Keratinocyte (primary cell): ENCODE measurements at regions not wholly inside any gene's neighbourhood (a gene's known extent, or its start where the extent isn't known, plus 50 kb on each side); places are given as distances from the start of the nearest gene placed in this dataset.
"Not testable (repeated sequence)": the region's sequence is repeated elsewhere in the genome, so short reads cannot be mapped to it uniquely, and the experiment has no call there.

Experiments
- DNase-seq: peaks from one replicate; pipeline ENCODE4 v3.0.0-alpha.2; 2011; ENCODE audit warnings: low read depth, missing footprints, low spot score
- FAIRE-seq: peaks from 2 replicates; lab custom pipeline; 2011; peaks lifted over from hg19 to GRCh38; lab: Jason Lieb, UNC
- H2AFZ ChIP-seq: 2 replicates; pipeline ENCODE4 v1.6.0; 2012; ENCODE audit warnings: low read length, control low read depth, inconsistent platforms; ENCODE audit not compliant: control insufficient read depth
- H3K27ac ChIP-seq: 2 replicates; pipeline ENCODE4 v1.5.1; 2011; ENCODE audit warnings: low read length; ENCODE audit not compliant: control insufficient read depth, insufficient read depth
- H3K27me3 ChIP-seq: 3 replicates; pipeline ENCODE4 v1.6.0; 2011; ENCODE audit warnings: low read length; ENCODE audit not compliant: control insufficient read depth, insufficient read depth; ENCODE audit errors: extremely low read depth
- H3K36me3 ChIP-seq, 2 experiments: 2 replicates in 1 of 2; 3 replicates in 1 of 2; pipeline ENCODE4 v1.5.1; 2011; ENCODE audit warnings: low read length in 2 of 2, mild to moderate bottlenecking in 1 of 2; ENCODE audit not compliant: control insufficient read depth in 2 of 2, insufficient read depth in 2 of 2; ENCODE audit errors: extremely low read depth in 1 of 2
- H3K4me1 ChIP-seq: 3 replicates; pipeline ENCODE4 v1.5.1; 2011; ENCODE audit warnings: low read length; ENCODE audit not compliant: control insufficient read depth, insufficient read depth; ENCODE audit errors: extremely low read depth
- H3K4me2 ChIP-seq: 3 replicates; pipeline ENCODE4 v1.6.0; 2011; ENCODE audit warnings: low read depth, low read length; ENCODE audit not compliant: control insufficient read depth, insufficient read depth; ENCODE audit errors: extremely low read depth
- H3K4me3 ChIP-seq, 3 experiments: fragments of 200-600 bp in 1 of 3; sonication (generic) in 1 of 3; 2 replicates in 2 of 3; 3 replicates in 1 of 3; pipeline ENCODE4 v1.5.1; 2011 to 2016; ENCODE audit warnings: low read length in 3 of 3, mild to moderate bottlenecking in 3 of 3, control low read depth in 2 of 3, inconsistent platforms in 1 of 3, low read depth in 1 of 3, mixed read lengths in 1 of 3, mixed run types in 1 of 3, moderate library complexity in 1 of 3; ENCODE audit not compliant: control insufficient read depth in 2 of 3, insufficient read depth in 2 of 3; ENCODE audit errors: extremely low read depth in 1 of 3
- H3K79me2 ChIP-seq: 2 replicates; pipeline ENCODE4 v1.6.0; 2012; ENCODE audit warnings: low read length; ENCODE audit not compliant: control insufficient read depth, insufficient read depth
- H3K9ac ChIP-seq: 3 replicates; pipeline ENCODE4 v1.6.0; 2011; ENCODE audit warnings: low read length; ENCODE audit not compliant: control insufficient read depth, insufficient read depth; ENCODE audit errors: extremely low read depth
- H3K9me1 ChIP-seq: 3 replicates; pipeline ENCODE4 v1.6.0; 2011; ENCODE audit warnings: low read length; ENCODE audit not compliant: control insufficient read depth, insufficient read depth; ENCODE audit errors: extremely low read depth
- H3K9me3 ChIP-seq: 2 replicates; pipeline ENCODE4 v1.5.1; 2012; ENCODE audit warnings: low read depth, low read length; ENCODE audit not compliant: control insufficient read depth
- H4K20me1 ChIP-seq: 3 replicates; pipeline ENCODE4 v1.6.0; 2011; ENCODE audit warnings: low read length; ENCODE audit not compliant: control insufficient read depth, insufficient read depth; ENCODE audit errors: extremely low read depth
- CTCF ChIP-seq, 3 experiments: IDR thresholded peaks in 1 of 3; conservative IDR thresholded peaks in 1 of 3; optimal IDR thresholded peaks in 1 of 3; 2 replicates in 2 of 3; 3 replicates in 1 of 3; pipeline versions ENCODE3 to v1.5.1; 2011; ENCODE audit warnings: low read length in 3 of 3, mild to moderate bottlenecking in 3 of 3, moderate library complexity in 2 of 3, control low read depth in 1 of 3, inconsistent platforms in 1 of 3; ENCODE audit not compliant: insufficient read depth in 2 of 3; ENCODE audit errors: extremely low read depth in 1 of 3
- EZH2 ChIP-seq: IDR thresholded peaks from one replicate; pipeline ENCODE4 v1.6.1; 2012; ENCODE audit warnings: inconsistent platforms, mild to moderate bottlenecking, low read length, moderate library complexity
- dilution Hi-C: fragments of 300-500 bp; cut with MboI; formaldehyde crosslinking; loops from one replicate; pipeline ENCODE4 v1.7.0; 2020; ENCODE audit warnings: low sequenced_read_pairs; ENCODE audit not compliant: extremely low pct_ligation_motif_present

GRCh38 chrX:40368611-40369061 is 212.1 kb upstream of the ATP6AP2 start:
- Histone ChIP-seq H3K27ac (no peak overlapping the region), H3K9me3 (peaks cover 3% of the 10 kb centered on the region), H3K36me3 (no peaks in the 10 kb centered on the region), H3K4me3 (no peak overlapping the region), H3K9ac (no peak overlapping the region), H3K79me2 (no peaks in the 10 kb centered on the region), H4K20me1 (no peaks in the 10 kb centered on the region), H2AFZ (no peak overlapping the region), H3K27me3 (no peaks in the 10 kb centered on the region), H3K4me1 (no peaks in the 10 kb centered on the region), H3K9me1 (no peaks in the 10 kb centered on the region), H3K4me2 (no peak overlapping the region)
- DNase-seq (no peak), FAIRE-seq (no peak)
- dilution Hi-C loops = no loop called here
- no peak for TF ChIP-seq EZH2
- no peak for TF ChIP-seq CTCF (optimal IDR thresholded peaks at IDR 0.05 in 1 of 3, IDR thresholded peaks at IDR 0.05 in 1 of 3, conservative IDR thresholded peaks at IDR 0.05 in 1 of 3; ENCODE audit: extremely low read depth in 1 of 3, insufficient read depth in 2 of 3, low read length in 3 of 3)

GRCh38 chrX:40366661-40367060 is 214.1 kb upstream of the ATP6AP2 start:
- FAIRE-seq = no peak
- H3K4me2 ChIP-seq = no peak overlapping the region

GRCh38 chrX:40362291-40362690 is 218.5 kb upstream of the ATP6AP2 start:
- DNase-seq, H3K9me1 ChIP-seq, H3K4me2 ChIP-seq, H3K36me3 ChIP-seq, FAIRE-seq, H3K9ac ChIP-seq, H3K4me3 ChIP-seq, H2AFZ ChIP-seq, H3K79me2 ChIP-seq, H3K9me3 ChIP-seq, H3K4me1 ChIP-seq, H3K27me3 ChIP-seq, H3K27ac ChIP-seq, H4K20me1 ChIP-seq, dilution Hi-C loops: not testable (repeated sequence)

More at GRCh38 chrX:40366661-40367060, 214.1 kb upstream of the ATP6AP2 start:
- TF ChIP-seq CTCF (optimal IDR thresholded peaks at IDR 0.05 in 1 of 3, IDR thresholded peaks at IDR 0.05 in 1 of 3, conservative IDR thresholded peaks at IDR 0.05 in 1 of 3; ENCODE audit: extremely low read depth in 1 of 3, insufficient read depth in 2 of 3, low read length in 3 of 3) = no peak
- no peak for TF ChIP-seq EZH2
- Histone ChIP-seq H3K9me3 (no peaks in the 10 kb centered on the region), H3K4me1 (no peaks in the 10 kb centered on the region), H3K79me2 (no peaks in the 10 kb centered on the region), H2AFZ (no peak overlapping the region), H3K4me3 (no peak overlapping the region), H3K36me3 (no peaks in the 10 kb centered on the region), H3K27ac (no peak overlapping the region), H3K27me3 (no peaks in the 10 kb centered on the region), H4K20me1 (no peaks in the 10 kb centered on the region), H3K9me1 (no peaks in the 10 kb centered on the region), H3K9ac (no peak overlapping the region)
- dilution Hi-C loops = no loop called here
- no peak for DNase-seq
